K562 (cell line): ENCODE measurements at regions not wholly inside any gene's neighbourhood (a gene's known extent, or its start where the extent isn't known, plus 50 kb on each side); places are given as distances from the start of the nearest gene placed in this dataset.

Experiments used
- ATAC-seq: fragments of 200-7000 bp; cut with Tn5 transposase; 3 replicates; pipeline ENCODE4 v1.9.1; 2020; ENCODE audit warnings: moderate library complexity
- BruUV-seq: library from RNA; stranded (reverse); fragments of 400-500 nt; replicated peaks from 2 replicates; lab custom pipeline; 2021; lab: Mats Ljungman, UMichigan
- CTCF ChIA-PET: fragments of 300-600 bp; formaldehyde crosslinking; extraction: SDS; loops from one replicate; lab custom pipeline; 2021; ENCODE audit warnings: low intra/inter-chr PET ratio; lab: Yijun Ruan, JAX
- POLR2A ChIA-PET: fragments of 300-600, 350-650 bp; sonication (Branson Sonifier 250); formaldehyde crosslinking; extraction: SDS; loops from one replicate; lab custom pipeline; 2021; ENCODE audit warnings: antibody characterized with exemption, inconsistent platforms; lab: Yijun Ruan, JAX
- DNase-seq, 4 experiments: peaks; one replicate each; pipeline versions ENCODE4 v3.0.0 to v3.0.0-alpha.2; 2011 to 2018; ENCODE audit warnings: low spot score in 3 of 4, mixed read lengths in 3 of 4; ENCODE audit errors: extremely low read depth in 1 of 4
- FAIRE-seq: peaks from 2 replicates; lab custom pipeline; 2011; peaks lifted over from hg19 to GRCh38; lab: Jason Lieb, UNC
- H2AFZ ChIP-seq: 2 replicates; pipeline ENCODE4 v1.6.0; 2011; ENCODE audit warnings: low read depth, low read length, control low read depth, inconsistent platforms
- H3K27ac ChIP-seq: fragments of 200-600 bp; 3 replicates; pipeline ENCODE4 v1.8.0; 2011; ENCODE audit warnings: low read depth, mild to moderate bottlenecking, control low read depth, inconsistent platforms, low read length, moderate library complexity, mixed read lengths; ENCODE audit errors: extremely low read depth
- H3K27me3 ChIP-seq, 2 experiments: fragments of 300-600 bp in 1 of 2; 2 replicates in 1 of 2; 3 replicates in 1 of 2; pipeline versions ENCODE4 v1.6.0 to v1.8.0; 2011; ENCODE audit warnings: inconsistent platforms in 2 of 2, low read length in 2 of 2, mild to moderate bottlenecking in 1 of 2, mixed read lengths in 1 of 2, moderate library complexity in 1 of 2; ENCODE audit not compliant: control insufficient read depth in 2 of 2, insufficient read depth in 2 of 2
- H3K36me3 ChIP-seq: fragments of 300-600 bp; 3 replicates; pipeline ENCODE4 v1.8.0; 2011; ENCODE audit warnings: mild to moderate bottlenecking, low read length, inconsistent platforms; ENCODE audit not compliant: control insufficient read depth, insufficient read depth
- H3K4me1 ChIP-seq, 2 experiments: fragments of 200-600 bp in 1 of 2; replicated peaks in 1 of 2; 2 replicates in 1 of 2; 3 replicates in 1 of 2; pipeline versions ENCODE4 v1.5.1 to v1.8.0; 2011; ENCODE audit warnings: inconsistent platforms in 2 of 2, low read length in 2 of 2, mild to moderate bottlenecking in 1 of 2, mixed read lengths in 1 of 2, moderate library complexity in 1 of 2; ENCODE audit not compliant: control insufficient read depth in 2 of 2, insufficient read depth in 2 of 2
- H3K4me2 ChIP-seq: 2 replicates; pipeline ENCODE4 v1.6.1; 2011; ENCODE audit warnings: low read length, control low read depth, inconsistent platforms, mixed read lengths; ENCODE audit not compliant: insufficient read depth
- H3K4me3 ChIP-seq: fragments of 200-600 bp; sonication (generic), shearing (Covaris generic); 2 replicates; pipeline ENCODE4 v1.5.1; 2016; ENCODE audit warnings: control low read depth, inconsistent platforms
- H3K79me2 ChIP-seq: fragments of 200-600 bp; 3 replicates; pipeline ENCODE4 v1.8.0; 2011; ENCODE audit warnings: low read length, inconsistent platforms; ENCODE audit not compliant: control insufficient read depth, insufficient read depth
- H3K9ac ChIP-seq, 2 experiments: 2 replicates each; pipeline versions ENCODE4 v1.6.0 to v1.6.1; 2011; ENCODE audit warnings: low read depth in 2 of 2, low read length in 2 of 2, control low read depth in 1 of 2, inconsistent platforms in 1 of 2, mild to moderate bottlenecking in 1 of 2, mixed read lengths in 1 of 2; ENCODE audit not compliant: insufficient read depth in 1 of 2
- H3K9me1 ChIP-seq: one replicate; pipeline ENCODE4 v1.6.0; 2011; ENCODE audit warnings: inconsistent platforms, mild to moderate bottlenecking, low read length, moderate library complexity; ENCODE audit not compliant: control insufficient read depth, insufficient read depth
- H3K9me3 ChIP-seq: replicated peaks from 2 replicates; pipeline ENCODE4 v1.5.1; 2011; ENCODE audit warnings: low read depth, low read length, inconsistent platforms; ENCODE audit not compliant: control insufficient read depth, insufficient read depth
- H4K20me1 ChIP-seq: replicated peaks from 2 replicates; pipeline ENCODE4 v1.6.1; 2011; ENCODE audit warnings: low read length, inconsistent platforms, mixed read lengths; ENCODE audit not compliant: control insufficient read depth, insufficient read depth
- PHTF2 ChIP-seq: fragments of 250-450 bp; sonication (Bioruptor Pico); IDR thresholded peaks from 2 replicates; pipeline ENCODE4 v1.5.0; 2021; ENCODE audit warnings: mild to moderate bottlenecking
- SNAPC5 ChIP-seq: fragments of 250-450 bp; sonication (Bioruptor Pico); IDR thresholded peaks from 2 replicates; pipeline ENCODE4 v1.8.0; 2021; ENCODE audit warnings: moderate library complexity, mild to moderate bottlenecking, inconsistent platforms
- SOX6 ChIP-seq: fragments of 450-650 bp; IDR thresholded peaks from 2 replicates; pipeline ENCODE4 v1.6.1; 2014; ENCODE audit warnings: mild to moderate bottlenecking
- TBL1XR1 ChIP-seq, 2 experiments: IDR thresholded peaks; 2 replicates each; pipeline ENCODE4 v1.6.1; 2012; ENCODE audit warnings: improper control_type of control experiment in 2 of 2, low read length in 2 of 2, mild to moderate bottlenecking in 1 of 2
- ZBTB1 ChIP-seq: sonication (generic); formaldehyde crosslinking; IDR thresholded peaks from 2 replicates; pipeline ENCODE4 v1.8.1; 2023; ENCODE audit warnings: missing genetic modification reagents, low read depth, mild to moderate bottlenecking, borderline replicate concordance
- ZNF197 ChIP-seq: fragments of 200-800 bp; sonication (Bioruptor generic); IDR thresholded peaks from 2 replicates; pipeline ENCODE4 v1.6.1; 2016; ENCODE audit warnings: low read depth, missing genetic modification characterization, missing compliant biosample characterization
- WGBS: fragments of 100-300 bp; shearing (Covaris generic); methylation state at CpG from one replicate; pipeline ENCODE4 v1.1.6; 2016; ENCODE audit warnings: low coverage, mixed read lengths; ENCODE audit not compliant: insufficient coverage; ENCODE audit errors: missing lambda C conversion rate; 5-methylcytosine and 5-hydroxymethylcytosine counted together
- in situ Hi-C: fragments of 300-500 bp; cut with MboI; formaldehyde crosslinking; loops from 4 replicates; pipeline ENCODE4 v1.15.0; 2018; ENCODE audit warnings: inconsistent platforms, mixed read lengths
- intact Hi-C: fragments of 100-400 bp; cut with micrococcal nuclease; formaldehyde crosslinking; loops from 2 replicates; pipeline ENCODE4 v1.14.2; 2022
- TF ChIP-seq, protein P1 (sequence below): sonication (generic); formaldehyde crosslinking; IDR thresholded peaks from 2 replicates; pipeline ENCODE4 v1.8.1; 2023; ENCODE audit warnings: missing genetic modification reagents, mild to moderate bottlenecking, borderline replicate concordance
- TF ChIP-seq, protein P2 (sequence below): fragments of 450-650 bp; IDR thresholded peaks from 2 replicates; pipeline ENCODE4 v1.6.1; 2016; ENCODE audit warnings: low read depth, mild to moderate bottlenecking, moderate library complexity

- no peak overlapping the region for H3K27ac ChIP-seq
- ATAC-seq (no peak), DNase-seq (no peak), FAIRE-seq (no peak)
- no peaks in the 10 kb centered on the region for H3K27me3 ChIP-seq
- intact Hi-C loops (no loop called here), in situ Hi-C loops (no loop called here)
- H3K9me3 ChIP-seq: no peaks in the 10 kb centered on the region
- 3% methylated on average over 2 of the region's 2 CpGs for WGBS
- TF ChIP-seq ZNF197 (CRISPR knock-in tag) (no peak), SOX6 (no peak), PHTF2 (CRISPR knock-in tag) (no peak), SNAPC5 (CRISPR knock-in tag) (no peak), ZBTB1 (CRISPR knock-in tag) (no peak), TBL1XR1 (IDR thresholded peaks at IDR 0.05; ENCODE audit: low read length in 2 of 2) (no peak)
- TF ChIP-seq, protein P1, sequence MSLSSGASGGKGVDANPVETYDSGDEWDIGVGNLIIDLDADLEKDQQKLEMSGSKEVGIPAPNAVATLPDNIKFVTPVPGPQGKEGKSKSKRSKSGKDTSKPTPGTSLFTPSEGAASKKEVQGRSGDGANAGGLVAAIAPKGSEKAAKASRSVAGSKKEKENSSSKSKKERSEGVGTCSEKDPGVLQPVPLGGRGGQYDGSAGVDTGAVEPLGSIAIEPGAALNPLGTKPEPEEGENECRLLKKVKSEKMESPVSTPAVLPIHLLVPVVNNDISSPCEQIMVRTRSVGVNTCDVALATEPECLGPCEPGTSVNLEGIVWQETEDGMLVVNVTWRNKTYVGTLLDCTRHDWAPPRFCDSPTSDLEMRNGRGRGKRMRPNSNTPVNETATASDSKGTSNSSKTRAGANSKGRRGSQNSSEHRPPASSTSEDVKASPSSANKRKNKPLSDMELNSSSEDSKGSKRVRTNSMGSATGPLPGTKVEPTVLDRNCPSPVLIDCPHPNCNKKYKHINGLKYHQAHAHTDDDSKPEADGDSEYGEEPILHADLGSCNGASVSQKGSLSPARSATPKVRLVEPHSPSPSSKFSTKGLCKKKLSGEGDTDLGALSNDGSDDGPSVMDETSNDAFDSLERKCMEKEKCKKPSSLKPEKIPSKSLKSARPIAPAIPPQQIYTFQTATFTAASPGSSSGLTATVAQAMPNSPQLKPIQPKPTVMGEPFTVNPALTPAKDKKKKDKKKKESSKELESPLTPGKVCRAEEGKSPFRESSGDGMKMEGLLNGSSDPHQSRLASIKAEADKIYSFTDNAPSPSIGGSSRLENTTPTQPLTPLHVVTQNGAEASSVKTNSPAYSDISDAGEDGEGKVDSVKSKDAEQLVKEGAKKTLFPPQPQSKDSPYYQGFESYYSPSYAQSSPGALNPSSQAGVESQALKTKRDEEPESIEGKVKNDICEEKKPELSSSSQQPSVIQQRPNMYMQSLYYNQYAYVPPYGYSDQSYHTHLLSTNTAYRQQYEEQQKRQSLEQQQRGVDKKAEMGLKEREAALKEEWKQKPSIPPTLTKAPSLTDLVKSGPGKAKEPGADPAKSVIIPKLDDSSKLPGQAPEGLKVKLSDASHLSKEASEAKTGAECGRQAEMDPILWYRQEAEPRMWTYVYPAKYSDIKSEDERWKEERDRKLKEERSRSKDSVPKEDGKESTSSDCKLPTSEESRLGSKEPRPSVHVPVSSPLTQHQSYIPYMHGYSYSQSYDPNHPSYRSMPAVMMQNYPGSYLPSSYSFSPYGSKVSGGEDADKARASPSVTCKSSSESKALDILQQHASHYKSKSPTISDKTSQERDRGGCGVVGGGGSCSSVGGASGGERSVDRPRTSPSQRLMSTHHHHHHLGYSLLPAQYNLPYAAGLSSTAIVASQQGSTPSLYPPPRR (CRISPR knock-in tag): no peak
- TF ChIP-seq, protein P2, sequence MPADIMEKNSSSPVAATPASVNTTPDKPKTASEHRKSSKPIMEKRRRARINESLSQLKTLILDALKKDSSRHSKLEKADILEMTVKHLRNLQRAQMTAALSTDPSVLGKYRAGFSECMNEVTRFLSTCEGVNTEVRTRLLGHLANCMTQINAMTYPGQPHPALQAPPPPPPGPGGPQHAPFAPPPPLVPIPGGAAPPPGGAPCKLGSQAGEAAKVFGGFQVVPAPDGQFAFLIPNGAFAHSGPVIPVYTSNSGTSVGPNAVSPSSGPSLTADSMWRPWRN: no peak
- H2AFZ ChIP-seq: no peak overlapping the region
- H3K4me2 ChIP-seq: no peak overlapping the region
- H4K20me1 ChIP-seq: no peaks in the 10 kb centered on the region
- no peaks in the 10 kb centered on the region for H3K36me3 ChIP-seq
- H3K79me2 ChIP-seq: no peaks in the 10 kb centered on the region
- ChIA-PET CTCF (no interaction called here), POLR2A (no interaction called here)
- no peaks in the 10 kb centered on the region for H3K4me1 ChIP-seq
- no peak overlapping the region for H3K9ac ChIP-seq
- no peaks in the 10 kb centered on the region for H3K9me1 ChIP-seq
- BruUV-seq: no TSS peak
- H3K4me3 ChIP-seq: no peak overlapping the region
These were observed 402.2 kb upstream of the SALL1 start for GRCh38 chr16:51553314-51553713.
